KBM-7 (cell line): ENCODE measurements at regions not wholly inside any gene's neighbourhood (a gene's known extent, or its start where the extent isn't known, plus 50 kb on each side); places are given as distances from the start of the nearest gene placed in this dataset.

Experiments
- DNase-seq: peaks from one replicate; pipeline ENCODE4 v3.0.0-alpha.2; 2015
- in situ Hi-C: fragments of 300-500 bp; cut with MboI; formaldehyde crosslinking; loops from 2 replicates; pipeline ENCODE4 v1.14.3; 2020; ENCODE audit warnings: low sequenced_read_pairs, low pct_unique_long_range_greater_than_20kb, mixed read lengths

DNA sequence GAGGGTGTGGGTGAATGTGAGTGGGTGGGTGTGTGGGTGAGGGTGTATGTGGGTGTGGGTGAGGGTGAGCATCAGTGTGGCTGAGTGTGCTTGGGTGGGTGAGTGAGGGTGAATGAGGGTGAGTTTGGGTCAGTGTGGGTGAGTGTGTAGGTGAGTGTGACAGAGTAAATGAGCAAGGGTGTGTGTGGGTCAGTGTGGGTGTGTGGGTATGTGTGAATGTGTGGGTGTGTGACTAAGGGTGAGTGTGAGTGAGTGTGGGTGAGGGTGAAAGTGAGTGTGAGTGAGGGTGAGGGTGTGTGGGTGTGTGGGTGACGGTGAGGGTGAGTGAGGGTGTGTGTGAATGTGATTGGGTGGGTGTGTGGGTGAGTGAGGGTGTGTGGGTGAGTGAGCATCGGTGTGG is 1676.7 kb upstream of the TENM3 start:
- in situ Hi-C loops = no loop called here
- DNase-seq = no peak

DNA sequence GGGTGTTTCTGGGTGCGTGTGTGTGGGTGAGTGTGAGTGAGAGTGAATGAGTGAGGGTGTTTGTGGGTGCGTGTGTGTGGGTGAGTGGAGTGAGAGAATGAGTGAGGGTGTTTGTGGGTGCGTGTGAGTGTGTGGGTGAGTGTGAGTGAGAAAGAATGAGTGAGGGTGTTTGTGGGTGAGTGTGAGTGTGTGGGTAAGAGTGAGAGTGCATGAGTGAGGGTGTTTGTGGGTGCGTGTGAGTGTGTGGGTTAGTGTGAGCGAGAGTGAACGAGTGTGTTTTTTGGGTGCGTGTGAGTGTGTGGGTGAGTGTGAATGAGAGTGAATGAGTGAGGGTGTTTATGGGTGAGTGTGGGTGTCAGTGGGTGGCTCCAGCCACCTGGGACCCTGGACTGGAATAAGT is 1676.1 kb upstream of the TENM3 start:
- in situ Hi-C loops = no loop called here
- no peak for DNase-seq

DNA sequence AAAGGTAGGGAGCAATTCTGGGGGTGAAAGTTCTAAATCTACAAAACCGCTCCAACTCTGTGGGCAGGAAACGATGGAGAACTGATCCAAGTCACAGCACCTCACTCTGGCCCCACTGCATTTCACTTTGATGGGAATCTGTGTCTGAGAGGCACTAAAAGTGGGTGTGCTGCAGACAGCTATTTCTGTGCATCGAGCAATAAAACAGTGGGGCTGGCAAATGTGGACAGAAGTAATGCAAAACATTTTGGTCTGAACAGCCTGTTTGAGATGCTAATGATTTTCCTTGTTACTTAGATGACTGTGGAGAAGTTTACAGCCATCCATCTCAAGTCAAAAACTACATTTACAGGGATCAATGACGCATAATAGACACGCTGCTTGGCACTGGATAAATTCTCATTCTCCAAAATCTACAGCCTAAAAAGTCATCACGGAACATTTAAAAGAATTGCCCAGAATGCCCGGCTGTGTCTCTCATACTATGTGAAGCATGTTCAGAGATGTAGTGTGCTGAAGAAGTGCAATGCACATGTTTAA is 1671.6 kb upstream of the TENM3 start:
- DNase-seq = no peak
- in situ Hi-C loops = no loop called here

DNA sequence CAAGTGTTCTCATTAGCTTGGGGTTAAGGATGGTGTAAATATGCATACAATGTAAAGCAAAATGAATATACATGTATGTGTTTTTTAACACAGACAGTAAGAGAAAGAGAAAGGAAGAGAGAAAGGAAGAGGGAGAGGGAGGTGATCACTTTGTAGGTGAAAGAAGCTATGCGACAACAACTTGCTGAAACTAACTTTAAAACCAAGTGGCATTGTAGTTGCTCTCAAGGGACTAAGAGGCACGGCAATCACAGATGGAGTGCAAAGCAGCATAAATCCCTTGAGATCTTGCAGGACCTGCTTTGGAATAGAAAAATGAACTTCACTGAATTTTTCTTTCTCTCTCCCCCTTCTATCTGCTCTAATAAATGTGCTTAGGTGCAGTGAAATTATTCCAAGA is 1665.0 kb upstream of the TENM3 start:
- in situ Hi-C loops = no loop called here
- DNase-seq = no peak

DNA sequence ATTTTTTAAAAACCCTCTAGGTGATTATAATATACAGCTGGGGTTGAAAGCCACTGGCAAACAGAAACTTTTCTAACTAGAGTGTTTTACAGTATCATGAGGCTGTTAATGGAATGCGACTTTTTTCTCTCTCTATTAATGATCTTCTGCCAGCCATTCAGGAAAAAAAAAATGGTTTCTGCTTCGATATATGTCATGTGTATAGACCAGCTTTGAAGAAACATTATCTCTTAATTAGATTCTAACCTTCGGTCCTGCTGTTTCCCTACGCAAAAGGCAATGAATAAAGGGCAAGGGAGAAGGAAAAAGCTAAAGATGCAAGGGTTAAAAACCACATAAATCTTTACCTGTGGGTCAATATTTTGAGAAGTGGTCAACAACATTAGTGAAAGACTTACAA is 1662.1 kb upstream of the TENM3 start:
- in situ Hi-C loops = no loop called here
- no peak for DNase-seq

DNA sequence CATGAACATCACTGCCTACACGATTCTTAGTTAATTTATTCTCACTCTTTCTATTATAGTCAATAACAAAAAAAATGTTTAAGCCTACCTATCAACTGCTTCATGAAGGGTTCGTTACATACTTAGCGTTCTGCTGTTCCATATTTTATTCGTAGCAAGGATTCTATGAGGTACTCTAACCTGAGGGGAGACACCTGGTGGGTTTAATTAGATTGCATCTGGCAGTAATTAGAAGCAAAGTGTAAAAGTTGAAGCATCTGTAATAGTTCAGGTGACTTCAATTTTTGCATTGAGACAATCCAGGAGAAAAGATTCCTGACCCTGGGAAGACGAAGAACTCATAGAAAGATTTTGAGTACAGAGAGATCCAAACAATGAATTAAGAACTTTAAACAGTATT is 1655.8 kb upstream of the TENM3 start:
- in situ Hi-C loops = no loop called here
- DNase-seq = no peak

DNA sequence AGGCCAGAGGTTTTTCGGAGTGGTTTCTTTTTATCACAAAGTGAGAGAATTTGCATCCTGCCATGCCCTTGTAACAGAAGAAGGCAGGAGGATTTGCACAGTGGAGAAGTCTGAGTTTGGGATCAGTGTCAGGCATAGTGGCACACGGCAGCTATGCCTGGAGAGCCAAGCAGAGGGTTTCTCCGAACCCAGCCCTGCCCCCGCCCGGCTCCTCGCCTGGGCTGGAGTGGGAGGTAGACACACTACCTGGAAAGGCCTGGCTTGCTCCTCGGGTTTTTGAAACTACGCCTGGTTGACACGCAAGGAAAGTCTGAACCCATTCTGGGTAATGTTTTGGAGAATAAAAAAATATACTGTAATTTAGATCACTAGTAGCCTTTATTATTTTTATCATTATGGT is 1653.6 kb upstream of the TENM3 start:
- in situ Hi-C loops = no loop called here
- DNase-seq = no peak

DNA sequence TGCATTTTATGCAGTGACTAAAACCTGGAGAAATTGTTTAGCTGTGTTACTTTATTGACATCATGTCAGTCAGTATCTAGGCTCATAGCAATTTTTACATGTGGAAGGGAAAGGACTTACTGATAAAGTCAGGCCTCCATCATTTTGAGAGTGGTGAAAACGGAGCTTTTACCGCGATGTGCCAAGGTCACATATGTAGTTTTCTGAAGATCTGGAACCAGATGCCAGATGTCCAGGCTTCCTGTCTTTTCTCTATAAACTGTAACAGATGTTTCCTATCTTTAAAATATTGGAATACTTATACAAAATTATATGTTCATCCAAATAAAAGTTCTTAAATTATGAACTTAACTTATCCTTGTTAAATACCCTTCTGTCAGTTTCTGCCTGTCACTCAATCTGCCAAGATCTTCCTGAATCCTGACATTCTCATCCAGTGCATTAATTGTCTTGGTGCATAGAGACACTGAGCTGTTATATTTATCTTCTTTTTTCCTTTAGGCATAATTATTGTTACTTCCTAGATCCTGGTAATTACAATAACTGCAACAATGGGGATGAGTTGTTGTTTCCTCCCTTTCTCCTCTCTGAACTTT is 1646.2 kb upstream of the TENM3 start:
- in situ Hi-C loops = no loop called here
- DNase-seq = no peak

DNA sequence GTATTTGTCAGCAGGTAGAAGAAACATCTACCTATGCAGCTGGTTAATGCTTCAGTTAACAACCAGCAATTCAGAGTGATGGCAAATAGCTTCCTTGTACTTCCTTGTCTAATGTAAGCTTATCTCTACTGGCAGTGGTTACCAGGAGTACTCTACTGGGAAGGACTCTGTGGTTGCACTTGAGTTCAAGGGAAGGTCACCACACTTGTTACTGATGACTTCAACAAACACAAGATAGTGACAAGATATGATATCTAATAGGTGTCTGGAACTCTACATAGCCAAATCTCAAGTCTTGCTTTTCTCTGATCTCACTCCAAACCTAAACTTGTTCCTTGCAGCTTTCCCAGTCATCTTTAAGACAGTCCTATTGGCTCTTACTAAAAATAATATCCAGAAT is 1644.9 kb upstream of the TENM3 start:
- in situ Hi-C loops = no loop called here
- no peak for DNase-seq

DNA sequence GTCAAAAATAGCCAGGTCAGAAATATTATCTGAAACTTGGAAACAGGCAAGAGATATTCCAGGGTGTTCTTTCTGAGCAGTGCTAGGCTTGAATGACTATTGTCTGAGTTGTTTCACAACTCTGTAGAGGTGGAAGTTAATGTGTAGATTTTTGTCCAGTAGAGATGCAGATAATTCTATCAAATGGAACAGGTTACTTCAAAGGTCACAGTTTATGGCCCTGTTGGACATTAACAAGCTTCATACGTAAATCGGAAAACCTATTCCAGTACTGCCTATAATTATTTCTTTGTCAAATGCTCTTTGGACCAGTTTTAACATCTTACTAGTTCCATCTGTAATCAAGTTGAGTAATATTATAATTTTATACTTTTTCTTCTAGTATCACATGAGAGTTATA is 1639.4 kb upstream of the TENM3 start:
- no peak for DNase-seq

DNA sequence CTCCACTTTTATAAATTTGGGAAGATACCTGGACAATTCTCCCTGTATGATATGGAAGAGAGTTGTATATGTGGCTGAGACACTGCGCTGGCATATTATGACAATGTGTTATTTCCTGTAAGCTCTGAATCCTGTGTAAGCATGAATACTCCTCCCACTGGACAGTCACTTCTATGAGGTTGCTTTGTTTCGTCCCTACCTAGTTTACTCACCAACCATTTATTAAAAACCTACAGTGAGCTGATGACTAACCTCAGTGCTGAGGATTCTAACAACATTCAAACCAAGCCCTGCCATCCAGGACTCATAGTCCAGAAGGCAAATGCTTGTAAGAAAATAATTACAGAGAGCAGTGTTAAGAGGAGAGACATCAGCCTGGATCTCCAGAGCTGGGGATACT is 1632.9 kb upstream of the TENM3 start:
- in situ Hi-C loops = no loop called here
- DNase-seq = no peak

More for the DNA sequence above, 1639.4 kb upstream of the TENM3 start:
- in situ Hi-C loops = no loop called here

DNA sequence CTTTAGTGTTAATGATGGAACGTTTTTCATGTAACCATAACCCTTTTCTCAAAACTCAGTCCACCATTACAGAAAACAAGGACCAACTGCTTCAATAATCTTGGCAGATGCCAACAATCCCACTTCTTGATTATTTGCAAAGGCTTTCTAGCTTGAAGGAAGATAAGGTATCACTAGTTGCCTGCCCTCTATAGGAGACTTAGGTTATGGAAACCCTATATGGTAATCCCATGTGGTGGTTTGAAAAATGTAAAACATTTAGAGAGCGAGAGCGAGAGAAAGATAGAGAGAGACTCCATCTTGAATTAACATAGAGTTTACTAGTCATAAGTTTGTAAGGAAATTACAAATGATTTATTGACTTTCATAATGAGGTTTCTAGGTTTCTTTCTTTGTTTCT is 1627.5 kb upstream of the TENM3 start:
- in situ Hi-C loops = no loop called here

DNA sequence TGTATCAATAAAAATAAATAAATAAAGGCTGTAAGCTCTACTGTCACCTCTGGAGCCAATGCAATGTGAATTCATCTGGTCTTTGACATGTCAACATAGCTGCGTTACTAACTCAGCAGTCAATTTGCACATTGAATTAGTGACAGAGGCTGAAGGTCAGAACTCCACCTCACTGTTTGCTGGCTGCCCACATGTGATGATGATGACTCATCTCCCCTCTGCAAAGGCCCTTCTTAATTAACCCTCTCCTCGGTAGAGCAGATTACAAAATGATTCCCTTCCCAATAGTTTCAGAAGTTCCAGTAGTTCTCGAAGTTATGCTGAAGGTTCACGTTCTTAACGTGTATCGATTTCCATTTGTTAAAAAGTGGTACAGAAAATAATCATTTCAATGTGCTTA is 1626.0 kb upstream of the TENM3 start:
- in situ Hi-C loops = no loop called here
- DNase-seq = no peak

More for the DNA sequence above, 1627.5 kb upstream of the TENM3 start:
- DNase-seq = no peak

DNA sequence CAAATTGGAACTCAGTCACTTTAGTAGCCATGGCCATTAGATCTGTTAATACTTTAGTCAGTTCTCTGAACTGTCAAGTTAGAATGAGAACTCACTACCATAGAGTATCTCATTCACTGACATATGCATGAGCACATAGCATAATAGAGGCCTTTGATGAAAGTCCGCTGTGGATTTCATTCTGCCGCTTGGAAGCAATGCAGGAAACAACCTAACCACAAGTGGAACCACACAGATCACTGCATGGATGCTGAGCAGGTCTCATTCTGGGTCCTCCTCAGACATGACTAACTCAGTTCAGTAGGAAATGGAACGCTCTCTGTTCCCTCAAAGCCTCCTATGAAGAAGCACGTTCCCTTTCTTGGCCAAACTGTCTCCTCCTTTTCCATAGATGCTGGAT is 1624.8 kb upstream of the TENM3 start:
- in situ Hi-C loops = no loop called here
- peak; percentile 26 for DNase-seq

DNA sequence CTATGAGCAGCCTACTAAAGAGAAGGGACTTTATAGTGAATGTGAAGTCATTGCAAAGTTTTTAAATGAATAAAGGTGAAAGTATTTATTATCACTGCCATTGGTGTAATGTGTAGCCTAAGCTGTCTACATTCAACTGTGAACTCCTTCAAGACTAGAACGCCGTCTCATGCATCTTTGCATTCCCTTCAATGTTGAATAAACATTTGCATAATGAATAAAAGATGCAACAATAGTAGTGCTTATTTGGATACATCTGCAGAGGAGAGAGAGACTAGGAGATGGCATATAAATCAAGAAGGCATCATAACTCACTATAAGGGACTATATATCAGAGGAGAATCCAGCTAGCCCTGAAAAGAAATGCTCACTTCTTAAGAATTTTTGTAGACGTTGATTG is 1623.8 kb upstream of the TENM3 start:
- DNase-seq = no peak
- in situ Hi-C loops = no loop called here

DNA sequence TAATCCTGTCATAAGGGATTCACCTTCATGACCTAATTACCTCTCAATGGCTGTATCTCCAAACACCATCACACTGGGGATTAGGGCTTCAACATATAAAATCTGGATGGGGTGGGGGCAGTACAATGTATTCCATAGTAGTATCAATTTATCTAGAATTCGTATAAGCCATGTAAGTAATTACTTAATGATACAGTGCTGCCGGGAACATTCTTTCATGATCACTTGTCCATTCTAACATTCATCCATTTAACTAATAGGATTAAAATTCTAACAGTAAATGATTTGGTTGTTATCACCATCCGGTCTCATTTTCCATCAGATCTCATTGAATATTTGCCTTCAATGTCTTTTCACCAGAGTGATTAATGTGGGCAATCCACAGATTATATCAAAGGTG is 1620.9 kb upstream of the TENM3 start:
- no peak for DNase-seq
- in situ Hi-C loops = no loop called here

DNA sequence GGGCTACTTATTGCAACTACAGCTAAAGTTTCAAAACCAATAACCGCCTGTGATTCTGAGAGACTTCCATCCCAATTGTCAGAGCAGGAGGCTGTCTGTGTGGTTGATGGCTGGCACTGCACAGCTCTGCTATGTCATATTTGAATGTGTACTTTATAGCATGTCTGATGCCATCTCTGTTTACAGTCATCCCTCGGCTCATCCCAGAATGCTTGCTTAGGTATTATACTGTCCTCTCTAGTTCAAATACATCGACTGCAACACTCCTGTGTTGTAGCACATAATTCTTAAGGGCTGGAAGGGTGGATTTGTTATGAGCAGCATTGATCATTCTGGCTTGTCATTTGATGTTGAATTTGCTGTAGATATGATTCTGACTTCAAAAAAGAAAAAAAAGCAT is 1617.5 kb upstream of the TENM3 start:
- DNase-seq = no peak
- in situ Hi-C loops = no loop called here

DNA sequence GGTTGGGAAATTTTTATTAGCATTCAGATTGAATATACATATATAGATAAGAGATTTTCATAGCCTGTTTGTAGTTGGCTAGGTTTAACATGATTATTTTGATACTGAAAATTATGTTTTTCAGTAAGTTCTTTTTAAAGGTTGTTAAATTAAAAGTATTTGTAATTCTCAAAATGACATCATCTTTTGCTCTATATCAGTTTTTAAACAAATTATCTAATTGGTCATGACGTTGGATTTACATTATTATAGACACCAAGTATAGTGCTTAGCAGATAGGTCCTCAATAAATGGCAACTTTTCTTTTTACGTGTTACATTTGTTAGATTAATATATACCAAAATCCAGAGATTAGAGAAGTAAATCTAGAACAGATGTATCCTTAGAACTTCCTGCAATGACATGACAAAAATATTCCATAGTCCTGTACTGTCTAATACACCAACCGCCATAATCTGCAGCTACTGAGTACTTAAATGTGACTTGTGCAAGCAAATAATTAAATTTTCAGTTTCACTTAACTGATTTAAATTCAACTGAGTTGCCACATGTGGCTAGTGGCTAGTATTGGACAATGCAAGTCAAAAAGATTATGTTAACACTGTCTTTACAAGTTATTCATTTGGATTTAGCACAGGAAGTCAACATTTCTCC is 1613.1 kb upstream of the TENM3 start:
- no peak for DNase-seq
- in situ Hi-C loops = no loop called here

DNA sequence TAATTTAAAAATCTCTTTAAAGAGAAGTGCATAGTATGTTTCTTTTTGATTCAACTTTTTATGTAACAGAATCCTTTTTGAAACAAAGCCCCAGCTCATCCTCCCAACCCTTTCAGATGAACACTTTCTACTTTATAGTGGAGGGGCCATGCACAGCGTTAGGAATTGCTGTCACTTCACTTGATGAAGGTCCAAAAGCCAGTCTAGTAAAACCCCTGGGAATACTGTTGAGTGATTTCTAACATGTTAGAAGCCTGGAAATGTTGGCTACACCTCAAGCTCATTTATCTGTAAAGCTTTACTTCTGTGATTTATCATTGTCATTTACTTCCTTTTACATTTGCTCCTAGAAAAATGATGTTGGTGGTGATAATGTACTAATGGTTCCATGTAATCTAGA is 1608.9 kb upstream of the TENM3 start:
- DNase-seq = no peak
- in situ Hi-C loops = no loop called here

DNA sequence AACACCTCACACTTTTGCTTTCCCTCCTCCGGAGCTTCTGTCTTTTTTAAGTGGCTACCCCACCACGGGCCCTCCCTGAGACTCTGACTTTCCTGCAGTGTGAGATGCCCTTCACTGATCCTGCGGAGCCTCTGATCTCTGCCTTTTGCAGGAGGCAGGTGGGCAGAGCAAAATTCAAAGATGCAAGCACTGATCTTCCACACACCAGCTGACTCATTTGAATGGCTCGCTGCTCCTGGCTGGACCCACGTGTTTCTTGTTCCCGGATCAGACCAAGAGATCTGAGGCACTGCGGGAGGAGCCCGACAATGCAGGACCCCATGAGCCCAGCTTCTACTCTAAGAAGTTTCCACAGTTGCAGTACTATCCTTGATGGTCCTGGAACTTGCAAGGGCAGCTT is 1607.9 kb upstream of the TENM3 start:
- in situ Hi-C loops = no loop called here
- DNase-seq = no peak

DNA sequence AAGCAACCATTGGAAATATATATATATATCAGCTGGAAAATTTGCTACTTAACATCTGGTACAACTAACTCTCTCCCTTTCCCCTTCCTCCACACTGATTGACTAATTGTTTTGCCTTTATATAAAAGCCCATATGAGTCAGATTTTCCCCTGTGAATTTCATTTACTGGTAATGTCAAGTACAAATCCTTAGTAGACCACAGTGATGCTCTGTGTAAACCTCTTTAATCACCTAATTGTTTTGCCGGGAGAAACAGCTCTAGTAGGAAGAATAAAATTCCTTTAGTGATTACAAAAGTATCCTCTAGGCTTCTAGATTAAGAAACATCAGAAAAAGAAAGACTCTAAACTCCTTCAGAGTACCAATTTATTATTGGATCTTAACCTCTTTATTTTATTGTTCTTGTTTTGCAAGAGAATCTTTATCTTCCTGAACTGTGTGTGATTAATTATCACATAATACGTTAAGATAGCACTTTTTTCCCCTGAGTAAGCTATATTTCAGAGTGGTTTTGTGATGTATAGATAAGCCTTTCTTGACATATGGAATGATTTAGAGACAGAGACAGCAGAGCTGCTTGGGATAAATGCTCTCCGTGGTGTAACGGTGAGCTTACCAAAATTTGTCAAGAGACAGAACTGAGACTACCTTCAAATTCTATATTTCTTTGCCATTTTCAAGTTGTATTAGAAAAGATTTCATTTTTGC is 1606.4 kb upstream of the TENM3 start:
- DNase-seq = no peak
- in situ Hi-C loops = no loop called here
